GM12878 (cell line): ENCODE measurements at regions not wholly inside any gene's neighbourhood (a gene's known extent, or its start where the extent isn't known, plus 50 kb on each side); places are given as distances from the start of the nearest gene placed in this dataset.

Experiments
- ATAC-seq: fragments of 200-7000 bp; cut with Tn5 transposase; 3 replicates; pipeline ENCODE4 v1.9.1; 2020; ENCODE audit warnings: mild to moderate bottlenecking, moderate library complexity
- BruUV-seq: library from RNA; stranded (reverse); fragments of 400-500 nt; replicated peaks from 2 replicates; lab custom pipeline; 2021; lab: Mats Ljungman, UMichigan
- CTCF ChIA-PET: fragments of 300-600 bp; sonication (Branson Sonifier 250); formaldehyde crosslinking; extraction: SDS; loops from one replicate; lab custom pipeline; 2021; ENCODE audit warnings: inconsistent platforms; lab: Yijun Ruan, JAX
- POLR2A ChIA-PET: fragments of 350-600 bp; formaldehyde crosslinking; extraction: SDS; loops from one replicate; lab custom pipeline; 2021; ENCODE audit warnings: inconsistent platforms; lab: Charles Lee
- RAD21 ChIA-PET: fragments of 300-600 bp; sonication (Branson Sonifier 250); formaldehyde crosslinking; loops from one replicate; lab custom pipeline; 2023; ENCODE audit warnings: antibody characterized with exemption; ENCODE audit not compliant: unreplicated experiment; lab: Charles Lee
- SMC1A ChIA-PET: fragments of 300-600 bp; sonication (Branson Sonifier 250); formaldehyde crosslinking; loops from one replicate; lab custom pipeline; 2023; ENCODE audit not compliant: unreplicated experiment, uncharacterized antibody; lab: Charles Lee
- DNase-seq: peaks from one replicate; pipeline ENCODE4 v3.0.0-alpha.2; 2011; ENCODE audit warnings: low read depth, low spot score
- FAIRE-seq: peaks from 3 replicates; lab custom pipeline; 2011; peaks lifted over from hg19 to GRCh38; lab: Jason Lieb, UNC
- H2AFZ ChIP-seq: 2 replicates; pipeline ENCODE4 v1.6.0; 2011; ENCODE audit warnings: low read depth, low read length, control low read depth; ENCODE audit not compliant: control insufficient read depth
- H3K27ac ChIP-seq: 2 replicates; pipeline ENCODE4 v1.5.1; 2011; ENCODE audit warnings: control low read depth; ENCODE audit not compliant: control insufficient read depth, insufficient read depth
- H3K27me3 ChIP-seq, 2 experiments: replicated peaks in 1 of 2; 2 replicates each; pipeline versions ENCODE4 v1.6.0 to v1.6.1; 2011; ENCODE audit warnings: low read length in 1 of 2; ENCODE audit not compliant: control insufficient read depth in 2 of 2, insufficient read depth in 2 of 2
- H3K36me3 ChIP-seq, 2 experiments: 2 replicates each; pipeline ENCODE4 v1.5.1; 2011; ENCODE audit warnings: low read length in 1 of 2; ENCODE audit not compliant: control insufficient read depth in 2 of 2, insufficient read depth in 2 of 2
- H3K4me1 ChIP-seq: 2 replicates; pipeline ENCODE4 v1.6.1; 2011; ENCODE audit warnings: mild to moderate bottlenecking, low read length, moderate library complexity, mixed read lengths; ENCODE audit not compliant: control insufficient read depth, insufficient read depth
- H3K4me2 ChIP-seq: 2 replicates; pipeline ENCODE4 v1.6.0; 2011; ENCODE audit warnings: control low read depth; ENCODE audit not compliant: control insufficient read depth, insufficient read depth
- H3K4me3 ChIP-seq: fragments of 200-600 bp; sonication (generic); 2 replicates; pipeline ENCODE4 v1.5.1; 2016
- H3K79me2 ChIP-seq: 2 replicates; pipeline ENCODE4 v1.6.0; 2011; ENCODE audit warnings: low read length; ENCODE audit not compliant: control insufficient read depth, insufficient read depth
- H3K9ac ChIP-seq: 2 replicates; pipeline ENCODE4 v1.8.0; 2011; ENCODE audit warnings: low read length, control low read depth, mixed read lengths; ENCODE audit not compliant: control insufficient read depth, insufficient read depth
- H3K9me3 ChIP-seq: replicated peaks from 3 replicates; pipeline ENCODE4 v1.5.1; 2011; ENCODE audit warnings: mild to moderate bottlenecking, low read length; ENCODE audit not compliant: control insufficient read depth, insufficient read depth
- H4K20me1 ChIP-seq: 2 replicates; pipeline ENCODE4 v1.6.0; 2011; ENCODE audit not compliant: control insufficient read depth, insufficient read depth
- CTCF ChIP-seq, 3 experiments: IDR thresholded peaks in 2 of 3; conservative IDR thresholded peaks in 1 of 3; 2 replicates each; pipeline ENCODE4 v1.5.1; 2011; ENCODE audit warnings: low read depth in 3 of 3, low read length in 3 of 3, mild to moderate bottlenecking in 3 of 3, control low read depth in 2 of 3, moderate library complexity in 2 of 3, inconsistent platforms in 1 of 3, mixed read lengths in 1 of 3; ENCODE audit not compliant: control insufficient read depth in 2 of 3, insufficient read depth in 1 of 3; ENCODE audit errors: extremely low read depth in 1 of 3
- GATAD2B ChIP-seq: fragments of 450-650 bp; conservative IDR thresholded peaks from 2 replicates; pipeline ENCODE4 v1.6.1; 2017; ENCODE audit warnings: low read depth, mild to moderate bottlenecking, moderate library complexity
- HSF1 ChIP-seq: fragments of 150-350 bp; IDR thresholded peaks from 2 replicates; pipeline ENCODE4 v1.6.1; 2014; ENCODE audit warnings: mild to moderate bottlenecking, low read depth, low read length
- POLR2A ChIP-seq: IDR thresholded peaks from 2 replicates; pipeline ENCODE4 v1.6.1; 2011; ENCODE audit warnings: low read depth, mild to moderate bottlenecking, low read length
- POU2F2 ChIP-seq: IDR thresholded peaks from 3 replicates; pipeline ENCODE4 v1.6.1; 2011; ENCODE audit warnings: low read depth, mild to moderate bottlenecking, low read length, borderline replicate concordance
- PRDM15 ChIP-seq: fragments of 450-650 bp; formaldehyde crosslinking; IDR thresholded peaks from 2 replicates; pipeline ENCODE4 v1.4.0; 2020; ENCODE audit warnings: mild to moderate bottlenecking, moderate library complexity
- ZBTB33 ChIP-seq: fragments of 450-650 bp; IDR thresholded peaks from 2 replicates; pipeline ENCODE4 v1.6.1; 2017; ENCODE audit warnings: mild to moderate bottlenecking
- ZNF687 ChIP-seq: fragments of 450-650 bp; IDR thresholded peaks from 2 replicates; pipeline ENCODE4 v1.6.1; 2017; ENCODE audit warnings: mild to moderate bottlenecking, moderate library complexity
- in situ Hi-C: fragments of 300-500 bp; cut with MboI; formaldehyde crosslinking; loops from 9 replicates; pipeline ENCODE4 v1.14.3; 2018; ENCODE audit warnings: mixed read lengths
- intact Hi-C: fragments of 100-400 bp; cut with micrococcal nuclease; formaldehyde crosslinking; loops from one replicate; pipeline ENCODE4 v1.14.2; 2022; ENCODE audit not compliant: unreplicated experiment

GRCh38 chr6:140825731-140826130, 1307.0 kb upstream of the GJE1 start (continued):
- no peak for TF ChIP-seq ZBTB33

GRCh38 chr6:140824595-140824994, 1308.1 kb upstream of the GJE1 start:
- no peak overlapping the region for H3K4me2 ChIP-seq
- H3K79me2 ChIP-seq, result no peaks in the 10 kb centered on the region
- no peaks in the 10 kb centered on the region for H3K36me3 ChIP-seq
- in situ Hi-C loops, result no loop called here
- RAD21 ChIA-PET, result no interaction called here
- no peaks in the 10 kb centered on the region for H3K9me3 ChIP-seq
- no peak overlapping the region for H3K27ac ChIP-seq
- CTCF ChIA-PET, result no interaction called here
- no peak for FAIRE-seq
- H3K9ac ChIP-seq, result no peak overlapping the region
- no TSS peak for BruUV-seq
- H3K4me1 ChIP-seq, result no peaks in the 10 kb centered on the region
- no peak for TF ChIP-seq POU2F2
- no peak for TF ChIP-seq ZNF687
- no peak for TF ChIP-seq CTCF (IDR thresholded peaks at IDR 0.05 in 2 of 3, conservative IDR thresholded peaks at IDR 0.05 in 1 of 3; ENCODE audit: control insufficient read depth in 2 of 3, extremely low read depth in 1 of 3, insufficient read depth in 1 of 3, low read depth in 3 of 3, low read length in 3 of 3)
- no peak for TF ChIP-seq GATAD2B
- TF ChIP-seq POLR2A, result no peak
- TF ChIP-seq PRDM15, result no peak
- no peak for TF ChIP-seq HSF1
- no peak for DNase-seq
- no peak overlapping the region for H2AFZ ChIP-seq
- POLR2A ChIA-PET, result no interaction called here
- no peak for ATAC-seq
- SMC1A ChIA-PET, result no interaction called here
- no peaks in the 10 kb centered on the region for H3K27me3 ChIP-seq
- no peaks in the 10 kb centered on the region for H4K20me1 ChIP-seq
- intact Hi-C loops, result no loop called here
- no peak overlapping the region for H3K4me3 ChIP-seq
